HEK293 (cell line): ENCODE measurements at regions not wholly inside any gene's neighbourhood (a gene's known extent, or its start where the extent isn't known, plus 50 kb on each side); places are given as distances from the start of the nearest gene placed in this dataset.

Experiments used
- CTCF ChIP-seq: fragments of 450-650 bp; formaldehyde crosslinking; IDR thresholded peaks from 2 replicates; pipeline ENCODE4 v1.5.1; 2016; ENCODE audit warnings: missing biosample characterization, missing genetic modification characterization
- MYNN ChIP-seq: fragments of 450-650 bp; formaldehyde crosslinking; IDR thresholded peaks from 2 replicates; pipeline ENCODE4 v1.5.1; 2016; ENCODE audit warnings: missing biosample characterization, missing genetic modification characterization, borderline replicate concordance
- REST ChIP-seq: fragments of 450-650 bp; formaldehyde crosslinking; IDR thresholded peaks from 2 replicates; pipeline ENCODE4 v1.5.1; 2016; ENCODE audit warnings: missing biosample characterization, missing genetic modification characterization
- SP2 ChIP-seq: fragments of 450-650 bp; formaldehyde crosslinking; IDR thresholded peaks from 2 replicates; pipeline ENCODE4 v1.5.1; 2016; ENCODE audit warnings: missing biosample characterization, missing genetic modification characterization
- ZNF146 ChIP-seq: fragments of 450-650 bp; formaldehyde crosslinking; IDR thresholded peaks from 2 replicates; pipeline ENCODE4 v1.5.1; 2016; ENCODE audit warnings: missing biosample characterization, missing genetic modification characterization
- ZNF214 ChIP-seq: fragments of 450-650 bp; formaldehyde crosslinking; IDR thresholded peaks from 2 replicates; pipeline ENCODE4 v1.5.1; 2017; ENCODE audit warnings: missing biosample characterization, mild to moderate bottlenecking, missing genetic modification characterization, borderline replicate concordance
- ZNF274 ChIP-seq, 2 experiments: fragments of 200-500 bp in 1 of 2; fragments of 450-650 bp in 1 of 2; sonication (Bioruptor generic) in 1 of 2; formaldehyde crosslinking in 1 of 2; IDR thresholded peaks; 2 replicates each; pipeline versions ENCODE4 v1.5.1 to v1.6.1; 2014 to 2016; ENCODE audit warnings: borderline replicate concordance in 1 of 2, inconsistent platforms in 1 of 2, low read length in 1 of 2, missing biosample characterization in 1 of 2, missing genetic modification characterization in 1 of 2
- ZNF292 ChIP-seq: fragments of 450-650 bp; formaldehyde crosslinking; IDR thresholded peaks from 2 replicates; pipeline ENCODE4 v1.5.1; 2016; ENCODE audit warnings: low read depth, missing biosample characterization, missing genetic modification characterization, borderline replicate concordance
- ZNF629 ChIP-seq: fragments of 450-650 bp; formaldehyde crosslinking; IDR thresholded peaks from 2 replicates; pipeline ENCODE4 v1.5.1; 2017; ENCODE audit warnings: missing biosample characterization, missing genetic modification characterization
- ZNF670 ChIP-seq: fragments of 450-650 bp; formaldehyde crosslinking; IDR thresholded peaks from 2 replicates; pipeline ENCODE4 v1.5.1; 2016; ENCODE audit warnings: missing biosample characterization, missing genetic modification characterization, low read depth

GRCh38 chr10:3645406-3645805, 139.6 kb downstream of the KLF6 start:
- TF ChIP-seq ZNF146 (tag by site-specific recombination) (no peak), ZNF214 (tag by site-specific recombination) (no peak), ZNF670 (tag by site-specific recombination) (no peak), ZNF292 (tag by site-specific recombination) (no peak), SP2 (tag by site-specific recombination) (no peak), ZNF629 (tag by site-specific recombination) (no peak), CTCF (tag by site-specific recombination) (no peak), MYNN (no peak), ZNF274 (IDR thresholded peaks at IDR 0.05; ENCODE audit: low read length) (no peak), ZNF274 (tag by site-specific recombination; IDR thresholded peaks at IDR 0.05; ENCODE audit: borderline replicate concordance) (no peak), REST (tag by site-specific recombination) (no peak)
